Fibroblast of upper back skin (primary cell): ENCODE measurements at regions not wholly inside any gene's neighbourhood (a gene's known extent, or its start where the extent isn't known, plus 50 kb on each side); places are given as distances from the start of the nearest gene placed in this dataset.

ENCODE experiments used
- DNase-seq: peaks from one replicate; pipeline ENCODE4 v3.0.0-alpha.2; 2013

DNA sequence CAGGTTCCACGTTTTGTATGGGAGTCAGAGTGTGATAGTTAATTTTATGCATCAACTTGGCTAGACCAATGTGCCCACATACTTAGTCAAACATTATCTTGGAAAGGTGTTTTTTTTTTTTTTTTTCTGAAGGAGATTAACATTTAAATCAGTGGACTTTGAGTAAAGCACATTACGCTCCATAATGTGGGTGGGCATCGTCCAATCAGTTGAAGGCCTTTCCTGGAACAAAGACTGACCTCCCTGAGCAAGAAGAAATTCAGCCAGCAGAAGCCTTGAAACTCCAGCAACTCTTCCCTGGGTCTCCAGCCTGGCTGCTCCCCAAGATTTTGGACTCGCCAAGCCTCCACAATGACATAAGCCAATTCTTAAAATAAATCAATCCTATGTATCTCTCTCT, 711.4 kb downstream of the MTRR start:
- DNase-seq = no peak

GRCh38 chr5:8581047-8581446, 712.1 kb downstream of the MTRR start:
- DNase-seq = no peak

DNA sequence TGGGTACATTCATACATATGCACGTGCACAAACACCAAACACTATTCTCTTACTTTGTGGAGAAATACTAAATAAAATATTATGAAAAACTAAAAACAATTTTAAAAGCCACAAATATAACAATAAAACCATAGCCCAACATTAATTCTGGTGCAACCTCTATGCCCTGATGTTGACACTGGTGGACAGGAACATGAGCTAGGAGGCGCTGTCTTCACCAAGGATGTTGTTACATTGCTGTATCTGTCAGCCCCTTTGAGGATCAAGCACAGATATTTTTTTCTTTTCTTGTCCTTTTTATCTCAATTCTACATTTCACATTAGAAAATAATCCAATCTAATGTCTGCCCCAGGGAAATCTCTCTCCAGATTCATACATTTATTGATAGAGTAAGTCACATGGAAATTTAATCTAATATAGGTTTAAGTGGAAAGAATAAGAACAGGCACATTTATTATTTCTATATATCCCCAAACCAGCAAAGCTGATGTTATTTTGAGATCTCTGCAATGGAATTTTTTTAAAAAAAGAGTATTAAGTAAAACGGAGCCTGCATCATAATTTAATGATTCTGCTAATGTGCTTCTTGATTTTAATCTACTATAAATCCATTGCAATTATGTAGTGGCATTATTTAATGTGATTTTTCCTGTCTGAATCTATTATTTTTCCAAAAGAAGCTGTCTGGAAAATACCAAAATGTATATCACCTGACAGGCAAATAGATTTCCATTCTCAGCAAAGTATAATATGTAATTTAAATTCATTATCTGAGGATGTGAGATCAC, 716.5 kb downstream of the MTRR start:
- DNase-seq = no peak

DNA sequence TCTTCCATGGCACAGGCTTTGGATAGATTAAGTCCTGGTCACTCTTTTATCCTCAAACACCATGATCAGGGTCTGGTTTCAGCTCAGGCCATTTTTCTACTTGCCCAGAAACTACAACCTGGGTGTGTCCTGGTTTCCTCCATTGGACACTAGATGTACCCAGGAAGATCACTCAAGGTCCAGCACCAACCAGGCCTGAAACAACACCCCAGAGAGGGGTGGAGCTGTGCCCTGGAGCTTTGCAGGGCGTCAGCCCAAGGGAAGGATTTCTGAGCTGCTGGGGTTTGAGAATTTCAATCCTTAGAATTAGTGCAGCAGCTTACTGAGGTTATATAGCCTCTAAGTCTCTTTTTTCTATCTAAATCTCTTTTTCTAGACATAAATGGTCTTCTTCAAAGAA, 722.0 kb downstream of the MTRR start:
- DNase-seq = no peak

- no peak for DNase-seq
These were observed 729.4 kb downstream of the MTRR start for GRCh38 chr5:8598356-8598755.

GRCh38 chr5:8598996-8599395, 730.0 kb downstream of the MTRR start:
- no peak for DNase-seq

GRCh38 chr5:8600843-8601242, 731.9 kb downstream of the MTRR start:
- no peak for DNase-seq

- DNase-seq = peak; percentile 24
These were observed 732.9 kb downstream of the MTRR start for GRCh38 chr5:8601831-8602354.

DNA sequence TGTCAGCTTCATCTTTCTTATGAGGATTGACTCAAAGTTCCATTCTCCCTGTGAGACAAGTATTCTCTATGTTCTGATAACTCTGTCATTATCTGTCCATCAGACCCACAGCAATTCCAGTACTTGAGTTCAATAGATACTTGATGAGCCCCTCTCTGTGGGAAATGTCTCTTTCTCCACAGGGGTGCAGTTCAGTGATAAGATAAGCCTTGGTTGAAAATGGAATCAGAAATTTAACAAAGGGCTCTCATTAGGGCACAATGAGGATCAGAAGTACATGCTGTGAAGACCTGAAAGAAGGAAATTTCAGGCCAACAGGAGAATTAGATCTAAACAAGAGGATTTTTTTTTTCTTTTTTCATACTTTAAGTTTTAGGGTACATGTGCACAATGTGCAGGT, 737.3 kb downstream of the MTRR start:
- no peak for DNase-seq

DNA sequence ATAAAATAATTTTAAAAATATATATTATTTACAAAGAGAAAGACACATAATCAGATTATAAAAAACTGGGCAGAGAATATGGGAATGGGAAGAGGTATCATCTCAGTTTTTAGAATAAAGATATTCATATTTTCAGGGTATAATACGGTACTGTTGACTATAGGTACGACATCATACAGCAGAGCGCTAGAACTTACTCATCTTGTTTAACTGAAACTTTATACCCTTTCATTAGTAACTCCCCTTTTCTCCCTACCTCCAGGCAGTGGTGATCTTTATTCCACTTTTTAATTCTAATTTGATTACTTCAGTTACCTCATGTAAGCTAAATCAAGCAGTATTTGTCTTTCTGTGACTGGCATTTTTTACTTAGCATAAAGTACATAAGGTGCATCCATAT, 742.1 kb downstream of the MTRR start:
- DNase-seq = no peak

GRCh38 chr5:8613078-8613685, 744.2 kb downstream of the MTRR start:
- DNase-seq = no peak

GRCh38 chr5:8615142-8615858, 746.4 kb downstream of the MTRR start:
- DNase-seq = no peak

- DNase-seq = no peak
These were observed 759.6 kb downstream of the MTRR start for GRCh38 chr5:8628521-8628920.

- peak; percentile 59 for DNase-seq
These were observed 764.3 kb downstream of the MTRR start for GRCh38 chr5:8633259-8633658.

DNA sequence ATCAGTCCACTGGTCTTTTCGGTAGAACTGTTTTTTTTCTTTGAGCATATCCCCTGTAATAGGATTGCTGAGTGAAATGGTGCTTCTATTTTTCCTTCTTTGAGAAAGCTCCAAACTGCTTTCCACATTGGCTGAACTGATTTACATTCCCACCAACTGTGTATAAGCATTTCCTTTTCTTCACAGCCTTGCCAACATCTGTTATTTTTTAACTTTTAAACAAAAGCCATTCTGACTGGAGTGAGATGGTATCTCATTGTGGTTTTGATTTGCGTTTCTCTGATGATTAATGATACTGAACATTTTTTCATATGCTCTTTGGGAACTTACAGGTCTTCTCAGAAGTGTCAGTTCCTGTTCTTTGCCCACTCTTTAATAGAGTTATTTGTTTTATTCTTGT, 764.7 kb downstream of the MTRR start:
- DNase-seq = peak; percentile 82

- DNase-seq = no peak
These were observed 765.3 kb downstream of the MTRR start for GRCh38 chr5:8634219-8634618.

DNA sequence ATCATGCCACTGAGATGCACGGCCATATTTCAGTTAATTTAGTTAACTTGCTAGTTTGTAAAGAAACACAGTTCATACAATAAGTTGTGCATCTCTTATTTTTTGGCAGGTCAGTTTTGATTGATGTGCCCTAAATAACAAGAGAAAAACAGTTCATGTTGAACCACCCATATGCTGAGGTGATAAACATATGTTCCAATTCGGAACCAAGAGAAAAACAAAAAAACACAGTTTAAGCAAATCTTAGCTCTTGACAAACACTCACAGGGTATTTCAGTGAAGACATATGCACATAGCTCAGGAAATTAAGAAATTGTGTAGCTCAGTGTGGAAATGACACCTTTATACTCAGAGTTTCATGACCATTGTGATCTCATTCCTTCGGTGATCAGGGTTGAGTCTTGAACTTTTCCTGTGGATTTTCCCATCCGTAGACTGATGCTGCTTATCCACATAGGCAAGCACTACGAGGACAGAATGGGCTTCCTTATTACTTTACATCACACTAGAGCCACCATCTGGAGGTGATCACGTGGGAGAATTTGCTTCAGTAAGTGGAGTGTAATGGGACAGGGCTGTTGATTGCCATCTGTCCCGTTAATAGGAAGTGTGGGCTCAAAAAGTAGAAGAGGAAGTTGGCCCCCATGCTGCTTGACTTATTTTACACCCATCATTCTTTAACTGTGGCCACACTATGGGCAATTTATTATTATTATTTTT, 773.0 kb downstream of the MTRR start:
- DNase-seq = no peak

DNA sequence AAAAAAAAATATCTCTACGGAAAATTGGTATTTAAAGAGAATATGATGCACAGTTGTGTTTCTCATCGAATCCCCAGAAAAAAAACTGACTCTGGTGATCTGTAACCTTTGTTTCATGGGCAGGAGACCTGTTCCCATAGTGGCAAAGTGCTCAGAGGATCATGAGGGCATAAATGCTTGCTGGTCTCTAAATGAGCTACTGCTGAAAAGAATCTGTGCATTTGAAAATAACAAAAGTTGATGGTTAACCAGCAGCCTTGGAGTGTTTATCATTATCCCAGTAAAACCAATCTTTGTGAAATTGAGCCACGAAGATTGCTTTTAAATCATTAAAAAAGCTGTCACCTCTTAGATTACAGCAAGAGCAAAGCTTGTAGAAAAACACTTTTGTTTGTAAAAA, 775.4 kb downstream of the MTRR start:
- no peak for DNase-seq

GRCh38 chr5:8647111-8647510, 778.2 kb downstream of the MTRR start:
- no peak for DNase-seq

- peak; percentile 72 for DNase-seq
These were observed 781.2 kb downstream of the MTRR start for GRCh38 chr5:8650186-8650585.

GRCh38 chr5:8660133-8660893, 791.4 kb downstream of the MTRR start:
- no peak for DNase-seq

DNA sequence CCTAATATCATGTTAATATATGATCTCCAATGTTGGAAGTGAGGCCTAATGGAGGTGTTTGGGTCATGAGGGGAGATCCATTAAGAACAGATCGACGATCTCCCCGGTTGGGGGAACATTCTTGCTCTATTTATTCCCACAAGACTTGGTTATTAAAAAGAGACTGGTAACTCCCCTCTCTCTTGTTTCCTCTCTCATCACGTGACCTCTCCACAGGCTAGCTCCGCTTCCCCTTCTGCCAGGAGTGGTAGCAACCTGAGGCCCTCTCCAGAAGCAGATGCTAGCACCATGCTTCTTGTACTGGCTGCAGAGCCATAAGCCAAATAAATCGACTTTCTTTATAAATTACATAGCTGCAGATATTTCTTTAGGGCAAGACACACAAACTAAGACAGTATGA, 794.4 kb downstream of the MTRR start:
- DNase-seq = no peak
